ENCODE measurements at regions not wholly inside any gene's neighbourhood (a gene's known extent, or its start where the extent isn't known, plus 50 kb on each side); places are given as distances from the start of the nearest gene placed in this dataset.
"Not testable (repeated sequence)": the region's sequence is repeated elsewhere in the genome, so short reads cannot be mapped to it uniquely, and the experiment has no call there.

DNA sequence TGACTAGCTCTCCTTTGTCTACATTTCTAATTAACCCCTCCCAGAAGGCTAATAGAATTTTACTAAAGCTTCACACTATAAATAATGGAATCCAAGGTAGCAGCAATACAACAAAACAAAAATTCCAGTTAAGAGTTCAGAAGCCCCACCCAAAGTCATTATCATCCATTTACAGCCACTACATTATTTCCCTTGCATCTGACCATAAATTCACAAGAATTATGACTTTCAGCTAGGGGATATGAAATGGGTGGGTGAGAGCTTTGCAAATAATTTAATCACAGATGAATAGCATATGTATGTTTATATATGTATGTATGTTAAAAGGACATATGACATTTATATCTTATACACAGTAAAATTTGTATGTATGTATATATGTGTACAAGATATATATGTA, 65.3 kb upstream of the PTGDR start:
- DNase-seq (ENCODE audit: extremely low read depth in 1 of 2, low read depth in 1 of 2): no peak

DNA sequence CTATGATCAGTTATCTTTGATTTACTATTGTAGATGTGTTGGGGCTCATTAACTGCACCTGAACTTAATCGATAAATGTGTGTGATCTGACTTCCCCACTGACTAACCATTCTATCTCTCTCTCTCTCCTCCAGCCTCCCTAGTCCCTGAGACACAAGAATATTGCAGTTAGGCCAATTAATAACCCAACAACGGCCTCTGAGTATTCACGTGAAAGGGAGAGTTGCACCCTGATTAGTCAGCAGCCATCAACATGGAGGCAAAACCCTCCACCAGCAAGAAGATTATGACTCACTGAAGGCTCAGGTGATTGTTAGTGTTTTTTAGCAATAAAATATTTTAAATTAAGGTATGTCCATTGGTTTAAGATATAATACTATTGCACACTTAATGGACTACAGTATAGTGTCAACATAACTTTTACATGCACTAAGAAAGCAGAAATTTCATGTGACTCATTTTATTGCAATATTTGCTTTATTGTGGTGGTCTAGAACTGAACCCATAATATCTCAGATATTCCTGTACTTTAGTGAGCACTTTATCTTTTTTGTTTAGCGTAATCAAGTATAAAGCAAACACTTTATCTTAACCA, 77.1 kb upstream of the PTGDR start:
- DNase-seq (ENCODE audit: extremely low read depth in 1 of 2, low read depth in 1 of 2): no peak

DNA sequence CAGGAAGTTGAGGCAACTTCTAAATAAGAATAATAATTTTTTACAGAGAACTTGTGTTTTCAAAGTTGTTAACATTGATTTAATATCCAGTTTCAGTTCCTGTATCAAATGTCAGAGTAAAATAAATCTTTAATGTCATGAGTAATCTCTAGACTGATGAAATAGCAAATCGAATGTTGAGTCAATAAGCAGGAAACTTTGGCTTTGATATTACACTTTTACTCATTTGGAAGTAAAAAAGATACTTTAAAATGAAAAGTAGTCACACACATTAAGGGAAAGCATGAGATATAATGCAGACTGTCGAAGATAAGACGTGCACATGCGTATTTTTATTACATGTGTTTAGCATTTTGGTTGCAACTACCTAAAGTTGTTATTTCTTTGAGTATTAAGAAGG, 78.2 kb upstream of the PTGDR start:
- DNase-seq (ENCODE audit: extremely low read depth in 1 of 2, low read depth in 1 of 2): no peak

DNA sequence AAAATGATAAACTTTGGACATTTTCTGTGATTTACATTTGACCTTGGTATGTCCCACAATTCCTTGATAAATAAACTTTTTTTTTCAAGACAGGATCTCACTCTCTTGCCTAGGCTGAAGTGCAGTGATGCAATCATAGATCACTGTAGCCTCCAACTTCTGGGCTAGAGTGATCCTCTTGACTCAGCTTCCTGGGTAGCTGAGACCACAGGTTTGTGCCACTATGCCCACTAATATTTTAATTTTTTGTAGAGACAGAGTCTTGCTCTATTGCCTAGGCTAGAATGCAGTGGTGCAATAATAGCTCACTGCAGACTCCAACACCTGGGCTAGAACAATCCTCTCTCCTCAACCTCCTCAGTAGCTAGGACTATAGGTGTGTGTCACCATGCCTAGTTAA, 79.1 kb upstream of the PTGDR start:
- DNase-seq (ENCODE audit: extremely low read depth in 1 of 2, low read depth in 1 of 2): no peak

DNA sequence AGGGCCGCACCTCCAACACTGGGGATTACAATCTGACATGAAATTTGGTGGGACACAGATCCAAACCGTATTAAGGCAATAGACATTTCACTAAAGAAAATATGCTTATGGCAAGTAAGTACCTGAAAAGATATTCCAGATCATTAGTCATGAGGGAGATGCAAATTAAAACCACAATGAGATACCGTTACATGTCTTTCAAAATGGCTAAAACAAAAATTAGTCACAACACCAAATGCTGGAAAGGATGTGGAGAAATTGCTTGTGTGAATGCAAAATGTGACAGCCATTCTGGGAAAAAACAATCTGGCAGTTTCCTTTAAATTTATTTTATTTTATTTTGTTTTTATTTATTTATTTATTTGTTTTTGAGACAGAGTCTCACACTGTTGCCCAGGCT, 82.3 kb upstream of the PTGDR start:
- DNase-seq (ENCODE audit: extremely low read depth in 1 of 2, low read depth in 1 of 2): no peak

DNA sequence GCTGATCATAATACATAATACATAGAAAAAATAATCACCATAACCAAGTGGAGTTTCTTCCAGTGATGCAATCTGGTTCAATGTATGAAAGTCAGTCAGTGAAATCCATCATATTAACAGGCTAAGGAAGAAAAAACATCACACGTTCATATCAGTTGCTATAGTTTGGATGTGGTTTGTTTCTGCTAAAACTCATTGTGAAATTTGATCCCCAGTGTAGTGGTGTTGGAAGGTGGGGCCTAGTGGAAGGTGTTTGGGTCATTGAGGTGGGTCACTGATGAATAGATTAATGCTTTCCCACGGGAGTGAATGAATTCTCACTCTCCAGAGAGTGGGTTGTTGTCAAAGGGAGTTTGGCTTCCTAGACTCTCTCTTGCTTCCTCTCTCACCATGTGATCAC, 84.6 kb upstream of the PTGDR start:
- DNase-seq (ENCODE audit: extremely low read depth in 1 of 2, low read depth in 1 of 2): no peak

DNA sequence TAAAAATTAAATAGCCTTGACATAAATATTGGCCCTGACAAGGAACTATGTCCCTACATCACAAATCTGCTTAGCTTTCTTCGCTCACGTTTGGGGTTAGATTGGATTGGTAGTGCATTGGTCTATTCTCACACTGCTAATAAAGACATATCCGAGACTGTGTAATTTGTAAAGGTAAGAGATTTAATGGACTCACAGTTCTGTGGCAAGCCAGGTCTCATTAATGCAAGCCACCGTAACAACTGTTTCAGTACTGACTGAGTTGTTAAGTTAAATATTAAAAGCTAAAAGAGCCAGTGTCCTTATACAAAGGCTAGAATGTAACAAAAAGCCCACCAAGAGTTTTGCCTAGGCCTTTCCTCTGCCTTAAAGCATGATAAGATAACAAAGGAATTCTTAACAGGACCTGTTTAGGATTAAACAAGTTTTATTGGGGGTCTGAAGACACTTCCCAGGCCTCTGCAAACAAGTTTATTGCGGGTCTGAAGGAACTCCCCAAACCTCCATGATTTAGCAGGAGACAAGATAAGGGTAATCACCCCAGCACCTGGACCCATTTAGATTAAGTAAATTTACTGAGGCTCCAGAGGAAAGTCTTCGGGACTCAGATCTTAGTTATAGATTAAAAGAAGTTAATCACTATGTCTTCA, 88.2 kb upstream of the PTGDR start:
- DNase-seq (ENCODE audit: extremely low read depth in 1 of 2, low read depth in 1 of 2): no peak

DNA sequence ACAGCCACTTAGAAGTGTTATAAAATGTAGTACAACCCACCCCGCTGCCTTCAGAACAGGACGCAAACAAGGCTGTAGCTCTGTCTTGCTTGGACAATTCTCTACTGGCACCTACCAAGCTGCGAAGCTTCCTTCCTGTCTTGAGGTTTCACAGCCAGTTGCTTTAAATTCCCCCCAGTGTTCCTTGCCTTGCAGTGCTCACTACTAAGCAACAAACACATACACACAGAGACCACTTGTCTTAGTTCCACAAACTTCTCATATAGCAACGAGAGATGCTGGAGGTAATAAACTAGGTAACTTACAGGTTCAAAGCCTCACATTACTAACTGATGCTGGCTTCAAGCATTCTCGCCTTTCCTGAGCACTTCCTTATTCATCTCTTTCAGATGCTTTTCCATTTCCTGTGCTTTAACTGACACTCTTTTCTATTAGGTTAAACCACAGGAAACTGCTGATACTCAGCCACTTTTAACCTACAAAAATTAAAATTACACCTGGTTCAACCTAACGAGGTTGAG, 91.5 kb upstream of the PTGDR start:
- DNase-seq (ENCODE audit: extremely low read depth in 1 of 2, low read depth in 1 of 2): peak in 1 of 2 donors; percentile 4

DNA sequence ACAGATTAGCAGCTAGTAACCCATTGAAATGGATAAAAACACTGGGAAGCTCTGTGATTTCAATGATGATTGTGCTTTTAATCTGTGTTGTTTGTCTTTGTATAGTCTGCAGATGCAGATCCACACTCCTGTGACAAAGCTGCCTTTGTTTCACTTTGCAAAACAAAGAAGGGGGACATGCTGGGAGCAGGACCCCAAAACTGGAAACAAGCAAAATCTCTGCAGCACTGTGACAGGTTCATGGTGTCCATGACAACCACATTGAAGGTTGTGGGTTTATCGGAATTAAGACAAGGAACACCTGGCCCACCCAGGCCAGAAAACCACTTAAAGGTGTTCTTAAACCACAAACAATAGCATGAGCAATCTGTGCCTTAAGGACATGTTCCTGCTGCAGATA, 95.6 kb upstream of the PTGDR start:
- DNase-seq (ENCODE audit: extremely low read depth in 1 of 2, low read depth in 1 of 2): not testable (repeated sequence)

DNA sequence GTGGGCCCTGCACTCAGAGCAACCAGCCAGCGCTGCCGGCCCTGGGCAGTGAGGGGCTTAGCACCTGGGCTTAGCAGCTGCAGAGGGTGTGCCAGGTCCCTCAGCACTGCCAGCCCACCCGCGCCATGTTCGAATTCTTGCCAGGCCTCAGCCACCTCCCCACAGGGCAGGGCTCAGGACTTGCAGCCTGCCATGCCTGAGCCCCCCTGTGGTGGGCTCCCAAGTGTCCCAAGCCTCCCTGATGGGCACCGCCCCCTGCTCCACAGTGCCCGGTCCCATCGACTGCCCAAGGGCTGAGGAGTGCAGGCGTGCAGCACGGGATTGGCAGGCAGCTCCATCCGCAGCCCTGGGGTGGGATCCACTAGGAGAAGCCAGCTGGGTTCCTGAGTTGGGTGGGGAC, 98.0 kb upstream of the NID2 start:
- no peak for DNase-seq (ENCODE audit: extremely low read depth in 1 of 2, low read depth in 1 of 2)

DNA sequence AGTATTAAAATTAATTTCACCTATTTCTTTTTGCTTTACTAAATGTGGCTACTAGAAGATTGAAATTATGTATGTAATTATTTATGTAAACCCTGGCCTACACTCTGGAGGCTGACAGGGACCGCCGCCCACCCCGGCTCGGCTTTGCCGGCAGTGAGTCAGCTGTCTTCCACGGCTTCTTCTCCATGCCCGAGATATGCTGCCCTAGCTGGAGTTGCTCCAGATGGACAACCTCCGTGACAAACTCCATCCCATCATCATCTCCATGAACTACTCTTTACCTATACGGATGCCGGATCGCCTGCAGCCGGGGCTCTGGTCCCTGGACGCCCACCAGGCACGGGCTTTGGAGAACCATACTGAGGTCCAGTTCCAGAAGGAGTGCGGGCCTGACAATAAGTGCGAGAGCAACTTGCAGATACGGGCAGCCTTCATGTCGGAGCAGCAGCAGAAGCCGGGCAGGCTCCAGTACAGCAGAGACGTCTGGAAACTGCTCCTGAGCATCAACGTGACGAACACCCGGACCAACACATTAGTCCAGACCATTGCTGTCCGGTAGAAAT, 86.9 kb upstream of the NID2 start:
- DNase-seq (ENCODE audit: extremely low read depth in 1 of 2, low read depth in 1 of 2): no peak

DNA sequence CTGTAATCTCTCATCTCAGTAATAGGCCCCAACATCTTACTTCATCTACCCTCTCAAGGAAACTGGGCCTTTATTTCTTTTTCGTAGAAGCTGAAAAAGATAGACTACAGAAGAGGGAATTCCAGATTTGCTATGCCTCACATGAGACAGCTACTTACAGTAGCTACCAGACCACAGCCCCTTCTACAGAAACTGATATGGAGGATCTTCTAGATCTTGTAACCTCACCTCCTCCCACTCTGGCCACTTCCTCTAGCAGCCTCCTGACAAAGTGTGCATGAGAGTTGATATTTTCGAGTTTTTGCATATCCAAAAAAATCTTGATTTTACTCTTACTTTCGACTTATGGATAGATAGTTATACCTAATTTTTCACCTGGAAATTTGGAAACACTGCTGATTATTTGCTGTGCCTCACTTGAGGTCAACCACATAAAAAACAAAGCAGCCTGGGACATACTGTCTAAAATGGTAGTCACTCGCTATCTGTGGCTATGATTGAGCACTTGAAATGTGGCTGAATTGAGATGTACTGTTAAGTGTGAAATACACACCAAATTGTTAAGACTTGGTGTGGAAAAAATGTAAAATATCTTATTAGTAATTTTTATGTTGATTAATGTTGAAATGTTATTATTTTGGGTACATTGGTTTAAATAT, 86.3 kb upstream of the NID2 start:
- no peak for DNase-seq (ENCODE audit: extremely low read depth in 1 of 2, low read depth in 1 of 2)

DNA sequence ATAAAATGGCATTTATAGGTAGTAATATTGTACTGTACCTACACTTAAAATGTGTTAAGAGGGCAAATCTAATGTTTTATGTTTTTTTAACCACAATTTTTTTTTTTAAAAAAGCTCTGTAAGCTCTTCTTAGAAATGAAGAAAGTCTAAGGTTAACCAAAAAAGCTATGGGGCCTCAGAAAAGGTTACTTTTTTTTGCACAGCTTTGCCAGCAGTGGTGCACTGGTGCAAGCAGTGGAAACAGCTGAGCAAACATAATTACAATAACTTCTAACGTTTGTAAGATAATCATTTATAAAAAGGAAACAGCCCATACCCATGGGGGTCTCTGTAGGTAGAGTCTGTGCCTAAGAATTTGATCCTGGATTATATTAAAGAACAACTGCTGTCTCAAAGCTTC, 85.1 kb upstream of the NID2 start:
- DNase-seq (ENCODE audit: extremely low read depth in 1 of 2, low read depth in 1 of 2): no peak

DNA sequence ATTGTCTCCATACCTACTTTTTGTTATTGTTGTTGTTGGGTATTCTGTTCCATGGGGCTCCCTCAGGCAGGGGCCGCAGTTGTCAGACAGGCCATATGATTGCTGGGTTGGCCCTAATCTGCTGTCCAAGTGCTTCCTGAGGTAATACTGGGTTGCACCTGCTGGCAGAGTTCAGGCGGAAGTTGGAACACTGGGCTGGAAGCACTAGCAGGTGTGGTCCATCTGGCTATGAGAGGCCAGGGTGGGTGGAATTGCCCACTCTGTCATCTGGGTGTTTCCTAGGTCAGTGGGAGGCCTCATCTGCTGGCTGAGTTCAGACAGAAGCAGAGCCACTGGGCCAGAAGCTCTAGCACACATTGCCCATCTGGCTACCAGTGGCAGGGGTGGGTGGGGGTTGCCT, 81.3 kb upstream of the NID2 start:
- DNase-seq (ENCODE audit: extremely low read depth in 1 of 2, low read depth in 1 of 2): no peak

DNA sequence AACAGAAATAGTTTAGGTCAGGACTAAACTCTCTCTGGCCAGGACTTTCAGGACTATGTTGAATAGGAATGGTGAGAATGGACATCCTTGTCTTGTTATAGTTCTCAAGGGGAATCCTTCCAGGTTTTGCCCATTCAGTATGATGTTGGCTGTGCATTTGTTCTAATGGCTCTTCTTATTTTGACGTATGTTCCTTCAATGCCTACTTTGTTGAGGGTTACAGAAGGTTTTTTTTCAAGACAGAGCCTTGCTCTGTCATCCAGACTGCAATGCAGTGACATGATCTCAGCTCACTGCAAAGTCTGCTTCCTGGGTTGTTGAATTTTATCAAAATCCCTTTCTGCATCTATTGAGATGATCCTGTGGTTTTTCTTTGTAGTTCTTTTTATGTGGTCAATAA, 79.5 kb upstream of the NID2 start:
- no peak for DNase-seq (ENCODE audit: extremely low read depth in 1 of 2, low read depth in 1 of 2)

DNA sequence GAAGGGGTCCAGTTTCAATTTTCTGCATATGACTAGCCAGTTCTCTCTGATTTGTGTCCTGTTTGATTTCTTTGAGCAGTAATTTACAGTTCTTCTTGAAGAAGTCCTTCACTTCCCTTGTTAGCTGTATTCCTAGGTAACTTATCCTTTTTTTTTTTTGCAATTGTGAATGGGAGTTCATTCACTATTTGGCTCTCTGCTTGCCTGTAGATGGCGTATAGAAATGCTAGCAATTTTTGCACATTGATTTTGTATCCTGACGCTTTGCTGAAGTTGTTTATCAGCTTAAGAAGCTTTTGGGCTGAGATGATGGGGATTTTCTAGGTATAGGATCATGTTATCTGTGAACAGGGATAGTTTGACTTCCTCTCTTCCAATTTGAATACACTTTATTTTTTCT, 77.6 kb upstream of the NID2 start:
- no peak for DNase-seq (ENCODE audit: extremely low read depth in 1 of 2, low read depth in 1 of 2)

DNA sequence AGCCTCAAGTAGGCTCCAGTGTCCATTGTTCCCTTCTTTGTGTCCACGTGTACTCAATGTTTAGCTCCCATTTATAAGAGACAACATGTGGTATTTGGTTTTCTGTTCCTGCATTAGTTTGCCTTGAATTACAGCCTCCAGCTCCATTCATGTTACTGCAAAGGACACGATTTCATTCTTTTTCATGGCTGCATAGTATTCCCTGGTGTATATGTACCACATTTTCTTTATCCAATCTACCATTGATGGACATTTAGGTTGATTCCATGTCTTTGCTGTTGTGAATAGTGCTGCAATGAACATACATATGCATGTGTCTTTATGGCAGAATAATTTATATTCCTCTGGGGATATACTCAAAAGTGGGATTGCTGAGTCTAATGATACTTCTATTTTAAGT, 75.2 kb upstream of the NID2 start:
- DNase-seq (ENCODE audit: extremely low read depth in 1 of 2, low read depth in 1 of 2): not testable (repeated sequence)

DNA sequence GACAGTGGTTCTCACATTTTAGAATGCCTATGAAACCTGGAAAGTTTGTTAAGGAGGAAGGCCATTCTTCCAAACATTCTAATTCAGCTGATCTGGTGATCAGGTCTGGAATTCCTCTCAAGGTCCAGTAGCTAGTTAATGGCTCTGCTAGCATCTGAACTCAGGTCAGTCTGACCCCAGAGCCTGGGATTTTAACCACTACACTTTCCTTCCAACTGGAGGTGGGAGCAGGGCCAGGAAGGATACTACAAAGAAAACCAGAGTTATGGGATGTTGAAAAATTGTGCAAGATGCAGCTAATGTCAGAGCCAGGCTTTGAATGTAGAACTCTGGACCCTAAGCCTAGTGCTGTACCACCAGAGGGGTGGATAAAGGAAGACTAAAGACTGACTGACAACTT, 73.6 kb upstream of the NID2 start:
- no peak for DNase-seq (ENCODE audit: extremely low read depth in 1 of 2, low read depth in 1 of 2)

DNA sequence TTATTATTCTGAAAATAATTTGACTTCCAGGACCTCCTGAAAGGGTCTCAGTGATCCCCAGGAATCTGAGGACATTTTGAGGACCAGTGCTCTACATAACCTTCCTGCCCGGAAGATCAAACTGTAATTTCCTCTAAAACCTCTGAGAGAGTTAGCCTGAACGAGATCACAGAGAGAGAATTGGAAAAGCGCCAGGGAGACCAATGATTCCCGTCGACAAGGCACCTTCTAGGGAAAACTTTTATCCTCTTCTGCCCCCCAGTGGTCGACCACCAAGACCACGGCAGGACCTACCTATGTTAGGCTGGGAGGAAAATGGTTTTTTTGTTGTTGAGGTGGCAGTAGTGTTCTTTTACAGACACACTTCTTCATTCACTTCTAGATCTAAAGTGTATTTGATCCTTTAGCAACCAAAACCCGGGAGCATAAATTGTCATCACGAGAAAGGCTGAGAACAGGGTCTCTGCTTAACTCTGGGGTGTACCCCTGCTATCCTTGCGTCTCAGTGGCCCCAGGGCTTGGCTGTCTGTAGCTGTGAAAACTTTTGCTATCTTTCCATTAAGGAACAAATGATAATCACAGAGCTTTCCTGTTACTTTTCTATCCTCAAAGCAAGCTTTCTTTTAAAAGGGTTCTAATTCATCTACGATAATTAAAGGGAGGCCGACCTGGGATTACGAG, 62.9 kb upstream of the NID2 start:
- peak; percentile 9 to 13 for DNase-seq (ENCODE audit: extremely low read depth in 1 of 2, low read depth in 1 of 2)

DNA sequence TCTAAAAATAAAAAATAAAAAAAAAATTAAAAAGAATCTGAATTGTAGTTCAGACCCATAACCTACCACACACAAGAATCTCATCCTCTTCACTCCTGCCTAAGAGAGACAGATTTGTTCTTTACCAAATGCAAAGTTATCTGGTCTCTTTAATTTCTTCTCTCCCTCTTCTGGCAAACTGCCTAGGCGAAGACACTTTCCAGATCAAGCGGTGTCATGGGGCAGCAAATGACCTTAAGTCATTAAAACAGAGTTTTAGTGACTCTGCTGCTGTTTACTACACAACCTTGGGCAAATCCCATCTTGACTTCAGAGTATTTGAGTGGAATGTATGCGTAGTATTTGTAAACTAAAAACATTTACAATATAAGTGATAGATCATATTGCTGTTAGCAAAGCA, 60.9 kb upstream of the NID2 start:
- DNase-seq (ENCODE audit: extremely low read depth in 1 of 2, low read depth in 1 of 2): no peak

DNA sequence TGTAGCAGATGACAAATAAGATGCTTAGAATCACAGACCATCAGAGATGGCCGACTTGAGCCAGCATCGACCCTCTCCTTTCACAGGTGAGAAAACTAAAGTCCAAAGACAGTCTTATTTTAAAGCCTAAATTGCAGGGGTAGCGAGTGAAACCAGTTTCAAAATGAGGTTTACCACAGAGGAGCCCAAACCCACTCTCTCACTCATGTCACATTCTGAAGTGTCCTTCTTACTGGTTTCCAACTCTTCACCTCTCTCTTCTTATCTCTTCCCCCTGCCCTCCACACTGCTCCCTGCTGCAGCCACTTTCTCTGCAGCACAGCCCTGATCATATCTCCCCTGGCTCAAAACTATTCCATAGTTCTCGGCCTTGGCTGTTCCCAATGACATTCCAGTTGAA, 57.0 kb upstream of the NID2 start:
- no peak for DNase-seq (ENCODE audit: extremely low read depth in 1 of 2, low read depth in 1 of 2)

Data from stimulated activated CD8-positive, alpha-beta memory T cell treated with anti-CD3 and anti-CD28 coated beads, Interleukin-7, amount 100 ng/mL, for 48 hours (primary cell).